ENCODE measurements at regions not wholly inside any gene's neighbourhood (a gene's known extent, or its start where the extent isn't known, plus 50 kb on each side); places are given as distances from the start of the nearest gene placed in this dataset.

DNA sequence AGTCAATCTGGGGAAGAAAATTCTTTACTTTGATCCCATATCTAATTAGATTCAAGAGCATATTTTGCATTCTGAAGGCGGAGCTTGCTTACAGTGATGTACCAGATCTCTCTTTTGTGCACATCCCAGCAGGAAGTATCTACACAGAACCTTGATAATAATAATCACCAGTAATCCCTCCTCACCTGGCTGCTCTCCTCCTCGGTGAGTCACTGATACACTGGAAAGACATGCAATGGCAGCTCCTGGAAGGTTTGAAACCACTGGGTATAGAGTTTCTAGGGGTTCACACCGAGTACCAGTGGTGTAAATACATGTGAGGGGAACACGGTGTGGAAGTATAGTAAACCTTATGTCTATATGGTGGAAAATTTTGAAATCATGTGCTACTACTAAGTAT, 205.5 kb upstream of the TARS1 start:
- TF ChIP-seq, protein P1, sequence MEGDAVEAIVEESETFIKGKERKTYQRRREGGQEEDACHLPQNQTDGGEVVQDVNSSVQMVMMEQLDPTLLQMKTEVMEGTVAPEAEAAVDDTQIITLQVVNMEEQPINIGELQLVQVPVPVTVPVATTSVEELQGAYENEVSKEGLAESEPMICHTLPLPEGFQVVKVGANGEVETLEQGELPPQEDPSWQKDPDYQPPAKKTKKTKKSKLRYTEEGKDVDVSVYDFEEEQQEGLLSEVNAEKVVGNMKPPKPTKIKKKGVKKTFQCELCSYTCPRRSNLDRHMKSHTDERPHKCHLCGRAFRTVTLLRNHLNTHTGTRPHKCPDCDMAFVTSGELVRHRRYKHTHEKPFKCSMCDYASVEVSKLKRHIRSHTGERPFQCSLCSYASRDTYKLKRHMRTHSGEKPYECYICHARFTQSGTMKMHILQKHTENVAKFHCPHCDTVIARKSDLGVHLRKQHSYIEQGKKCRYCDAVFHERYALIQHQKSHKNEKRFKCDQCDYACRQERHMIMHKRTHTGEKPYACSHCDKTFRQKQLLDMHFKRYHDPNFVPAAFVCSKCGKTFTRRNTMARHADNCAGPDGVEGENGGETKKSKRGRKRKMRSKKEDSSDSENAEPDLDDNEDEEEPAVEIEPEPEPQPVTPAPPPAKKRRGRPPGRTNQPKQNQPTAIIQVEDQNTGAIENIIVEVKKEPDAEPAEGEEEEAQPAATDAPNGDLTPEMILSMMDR (optimal IDR thresholded peaks at IDR 0.05 in 1 of 3, IDR thresholded peaks at IDR 0.05 in 1 of 3, conservative IDR thresholded peaks at IDR 0.05 in 1 of 3; ENCODE audit: extremely low read depth in 1 of 3, insufficient read depth in 2 of 3, low read length in 3 of 3) = no peak
- TF ChIP-seq EZH2 (IDR thresholded peaks at IDR 0.05; ENCODE audit: low read length) = no peak
